Epithelial cell of proximal tubule (primary cell): ENCODE measurements at regions not wholly inside any gene's neighbourhood (a gene's known extent, or its start where the extent isn't known, plus 50 kb on each side); places are given as distances from the start of the nearest gene placed in this dataset.

Experiments
- DNase-seq: peaks from one replicate; pipeline ENCODE4 v3.0.0-alpha.2; 2011; ENCODE audit warnings: low read depth
- H3K4me3 ChIP-seq: 2 replicates; pipeline ENCODE4 v1.5.1; 2011; ENCODE audit warnings: low read depth, mild to moderate bottlenecking, low read length
- CTCF ChIP-seq: conservative IDR thresholded peaks from 2 replicates; pipeline ENCODE4 v1.5.1; 2012; ENCODE audit warnings: low read depth, mild to moderate bottlenecking, low read length

- no peak overlapping the region for H3K4me3 ChIP-seq
- DNase-seq: no peak
- TF ChIP-seq CTCF: no peak
These were observed 263.3 kb upstream of the CITED2 start for GRCh38 chr6:139637766-139638165.

- no peak for TF ChIP-seq CTCF
- no peak overlapping the region for H3K4me3 ChIP-seq
- DNase-seq: no peak
These were observed 261.9 kb upstream of the CITED2 start for GRCh38 chr6:139636391-139636790.

GRCh38 chr6:139635401-139636130, 261.1 kb upstream of the CITED2 start:
- no peak for TF ChIP-seq CTCF
- DNase-seq: no peak
- no peak overlapping the region for H3K4me3 ChIP-seq

GRCh38 chr6:139632840-139633239, 258.4 kb upstream of the CITED2 start:
- DNase-seq: no peak
- no peak overlapping the region for H3K4me3 ChIP-seq
- TF ChIP-seq CTCF: no peak

DNA sequence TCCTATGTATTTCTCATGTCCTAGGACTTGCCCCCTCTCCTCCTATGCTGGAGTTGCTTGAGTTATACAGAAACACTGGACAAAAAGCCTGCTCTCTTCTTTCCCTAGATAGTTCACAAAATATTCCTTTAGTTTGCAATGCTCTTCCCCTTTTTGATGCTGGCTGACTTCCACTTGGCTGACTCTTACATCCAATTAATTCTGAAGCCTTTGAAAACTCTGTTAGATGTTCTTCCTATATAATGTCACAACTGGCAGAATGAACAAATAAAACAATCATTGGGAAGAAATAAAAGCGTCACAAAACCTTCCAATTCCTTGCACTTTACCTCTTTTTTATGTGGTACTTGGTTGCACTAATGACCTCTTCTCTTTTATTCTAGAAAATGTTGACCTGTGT, 253.8 kb upstream of the CITED2 start:
- TF ChIP-seq CTCF: no peak
- no peak overlapping the region for H3K4me3 ChIP-seq
- DNase-seq: no peak

DNA sequence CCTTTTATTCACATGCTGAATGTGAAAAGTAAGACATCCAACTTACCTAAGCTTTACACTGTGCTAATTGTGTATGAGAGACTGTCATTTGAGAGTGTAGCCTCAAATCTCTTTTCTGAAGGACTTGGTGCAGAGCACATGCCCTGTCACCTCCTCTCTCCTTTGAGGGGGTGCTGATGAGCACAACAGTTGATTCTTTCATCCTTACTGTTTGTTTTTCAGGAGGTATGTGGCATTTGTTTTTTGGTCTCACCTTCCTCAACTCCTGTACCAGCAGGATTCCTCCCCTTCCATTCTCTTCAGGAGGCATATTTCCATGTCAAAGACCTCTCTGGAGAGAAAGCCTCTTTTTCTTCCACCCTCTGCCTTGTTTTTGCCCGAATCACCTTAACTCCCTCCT, 252.6 kb upstream of the CITED2 start:
- DNase-seq: no peak
- H3K4me3 ChIP-seq: no peak overlapping the region
- no peak for TF ChIP-seq CTCF
